H1 (cell line): ENCODE measurements at regions not wholly inside any gene's neighbourhood (a gene's known extent, or its start where the extent isn't known, plus 50 kb on each side); places are given as distances from the start of the nearest gene placed in this dataset.

Experiments used
- CEBPB ChIP-seq: IDR thresholded peaks from 2 replicates; pipeline ENCODE4 v1.6.1; 2012; ENCODE audit warnings: low read depth, low read length
- CREB1 ChIP-seq: IDR thresholded peaks from 2 replicates; pipeline ENCODE4 v1.6.1; 2012; ENCODE audit warnings: inconsistent platforms
- CTCF ChIP-seq, 3 experiments: IDR thresholded peaks; 1 replicate in 2 of 3; 2 replicates in 1 of 3; pipeline versions ENCODE4 v1.5.1 to v1.6.1; 2011; ENCODE audit warnings: low read length in 3 of 3, mild to moderate bottlenecking in 3 of 3, inconsistent platforms in 2 of 3, low read depth in 1 of 3, moderate library complexity in 1 of 3; ENCODE audit not compliant: insufficient read depth in 1 of 3; ENCODE audit errors: control extremely low read depth in 1 of 3
- EZH2 ChIP-seq: fragments of 200-600 bp; sonication (generic); IDR thresholded peaks from 2 replicates; pipeline ENCODE4 v1.7.1; 2012; ENCODE audit warnings: low read depth, mild to moderate bottlenecking, moderate library complexity, low read length, inconsistent platforms; ENCODE audit not compliant: severe bottlenecking

GRCh38 chr5:72035831-72036230 lies 71.4 kb upstream of the MAP1B start:
- TF ChIP-seq CEBPB = no peak
- no peak for TF ChIP-seq EZH2
- TF ChIP-seq CTCF (IDR thresholded peaks at IDR 0.05; ENCODE audit: control extremely low read depth in 1 of 3, insufficient read depth in 1 of 3, low read depth in 1 of 3, low read length in 3 of 3) = no peak
- no peak for TF ChIP-seq CREB1
